Suppressor macrophage treated with lipopolysaccharide for 4 hours (primary cell): ENCODE measurements at regions not wholly inside any gene's neighbourhood (a gene's known extent, or its start where the extent isn't known, plus 50 kb on each side); places are given as distances from the start of the nearest gene placed in this dataset.
"Not testable (repeated sequence)": the region's sequence is repeated elsewhere in the genome, so short reads cannot be mapped to it uniquely, and the experiment has no call there.

Source experiments
- DNase-seq: peaks from one replicate; pipeline ENCODE4 v3.0.0-alpha.2; 2020

DNA sequence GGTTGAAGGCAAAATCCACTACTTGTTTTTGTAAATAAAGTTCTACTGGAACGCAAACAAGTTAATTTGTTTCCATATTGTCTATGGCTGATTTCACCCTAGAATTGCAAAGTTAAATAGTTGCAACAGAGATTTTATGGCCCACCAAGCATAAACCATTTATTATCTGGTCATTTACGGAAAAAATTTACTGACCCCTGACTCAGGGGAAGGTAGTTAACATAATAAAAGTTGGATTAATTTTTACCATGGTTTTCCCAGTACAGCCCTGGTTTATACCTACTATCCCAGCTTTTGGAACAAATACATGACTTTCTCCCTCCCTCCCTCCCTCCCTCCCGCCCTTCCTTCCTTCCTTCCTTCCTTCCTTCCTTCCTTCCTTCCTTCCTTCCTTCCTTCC lies 588.9 kb upstream of the TMEFF2 start:
- DNase-seq, result no peak

DNA sequence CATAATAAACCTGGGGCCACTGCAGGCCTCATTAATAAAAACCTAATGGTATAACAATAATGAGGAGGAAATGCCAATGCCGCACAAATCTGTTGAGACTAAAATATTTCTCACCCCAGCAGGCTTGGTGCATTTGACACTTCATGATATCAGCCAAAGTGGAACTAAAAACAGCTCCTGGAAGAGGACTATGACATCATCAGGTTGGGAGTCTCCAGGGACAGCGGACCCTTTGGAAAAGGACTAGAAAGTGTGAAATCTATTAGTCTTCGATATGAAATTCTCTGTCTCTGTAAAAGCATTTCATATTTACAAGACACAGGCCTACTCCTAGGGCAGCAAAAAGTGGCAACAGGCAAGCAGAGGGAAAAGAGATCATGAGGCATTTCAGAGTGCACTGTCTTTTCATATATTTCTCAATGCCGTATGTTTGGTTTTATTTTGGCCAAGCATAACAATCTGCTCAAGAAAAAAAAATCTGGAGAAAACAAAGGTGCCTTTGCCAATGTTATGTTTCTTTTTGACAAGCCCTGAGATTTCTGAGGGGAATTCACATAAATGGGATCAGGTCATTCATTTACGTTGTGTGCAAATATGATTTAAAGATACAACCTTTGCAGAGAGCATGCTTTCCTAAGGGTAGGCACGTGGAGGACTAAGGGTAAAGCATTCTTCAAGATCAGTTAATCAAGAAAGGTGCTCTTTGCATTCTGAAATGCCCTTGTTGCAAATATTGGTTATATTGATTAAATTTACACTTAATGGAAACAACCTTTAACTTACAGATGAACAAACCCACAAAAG lies 580.9 kb upstream of the TMEFF2 start:
- no peak for DNase-seq

DNA sequence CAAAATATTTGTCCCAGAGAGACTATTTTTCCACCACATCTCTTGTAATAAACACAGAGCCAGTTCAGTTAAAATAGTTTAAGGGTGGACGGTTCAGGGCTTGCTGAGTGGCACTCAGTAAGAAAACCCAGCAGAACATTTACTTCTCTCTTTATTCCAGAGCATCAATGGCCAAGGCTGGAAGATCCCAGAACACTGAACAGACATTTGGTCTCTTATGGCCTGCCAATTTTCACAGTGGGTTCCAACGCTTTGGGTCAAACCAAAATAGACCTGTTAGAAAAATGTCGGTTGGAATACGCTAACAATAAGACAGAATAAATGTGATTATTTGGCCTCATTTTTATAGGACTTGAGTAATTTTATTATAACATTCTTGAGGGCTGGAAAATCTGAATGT lies 580.3 kb upstream of the TMEFF2 start:
- DNase-seq, result no peak

DNA sequence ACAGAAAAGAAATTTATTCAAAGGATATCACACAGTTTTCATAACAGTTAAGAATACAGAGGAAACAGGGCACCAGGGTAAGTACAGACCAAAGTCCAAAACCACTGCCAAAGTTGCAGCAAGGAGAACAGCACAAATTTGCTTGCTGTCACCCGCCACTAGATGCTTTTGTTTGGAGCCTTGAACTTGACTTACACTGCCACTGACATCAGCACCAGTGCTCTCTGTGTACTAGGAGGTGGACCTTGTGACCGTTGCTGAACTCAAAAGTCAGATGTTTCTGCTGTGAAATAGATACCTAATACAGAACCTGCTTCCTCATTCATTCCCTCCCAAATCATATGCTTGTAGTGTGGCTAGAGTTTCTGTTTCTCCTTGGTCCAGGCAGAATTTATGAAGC lies 578.3 kb upstream of the TMEFF2 start:
- no peak for DNase-seq

DNA sequence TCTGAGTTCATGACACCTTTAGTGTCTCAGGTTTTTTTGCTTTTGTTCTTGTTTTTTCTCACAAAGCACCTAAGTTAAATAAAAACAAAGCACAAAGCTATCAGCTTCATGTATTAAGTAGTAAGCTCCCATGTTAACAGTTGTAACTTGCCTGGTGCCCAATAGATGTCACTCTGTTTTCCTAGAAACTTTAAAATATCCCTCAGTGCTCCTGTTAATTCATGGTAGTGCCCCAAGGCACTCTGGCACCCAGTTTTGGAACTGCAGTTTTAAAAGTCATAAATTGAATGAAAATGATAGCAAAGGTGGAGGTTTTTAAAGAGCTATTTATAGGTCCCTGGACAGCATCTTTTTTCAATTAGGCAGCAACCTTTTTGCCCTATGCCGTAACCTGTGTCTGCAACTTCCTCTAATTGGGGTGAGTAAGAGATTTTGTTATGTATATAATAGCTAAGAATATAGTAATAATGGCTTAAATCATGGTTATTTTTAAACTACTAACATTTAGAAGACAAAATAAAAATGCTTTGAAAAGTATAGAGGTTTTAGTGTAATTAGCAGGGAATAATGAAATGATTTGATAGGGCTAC lies 555.0 kb upstream of the TMEFF2 start:
- DNase-seq, result no peak

DNA sequence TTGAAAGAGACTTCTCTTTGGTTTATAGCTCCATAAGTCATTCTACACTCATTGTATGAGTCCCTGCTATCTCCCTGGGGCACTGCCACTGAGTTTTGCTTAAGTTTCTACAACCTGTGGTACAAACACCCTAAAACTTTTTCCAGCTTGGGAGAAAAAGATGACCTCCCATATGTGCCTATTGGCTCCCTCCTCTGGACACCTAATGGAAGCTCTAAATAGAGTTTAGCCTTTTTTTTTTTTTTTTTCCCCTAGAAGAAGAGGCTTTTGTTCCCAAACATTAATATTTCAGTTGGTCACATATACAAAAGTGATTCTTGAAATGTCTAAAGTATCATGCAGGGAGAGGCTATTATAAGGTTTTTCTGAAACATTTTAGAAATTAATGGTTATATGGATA lies 547.2 kb upstream of the TMEFF2 start:
- no peak for DNase-seq

DNA sequence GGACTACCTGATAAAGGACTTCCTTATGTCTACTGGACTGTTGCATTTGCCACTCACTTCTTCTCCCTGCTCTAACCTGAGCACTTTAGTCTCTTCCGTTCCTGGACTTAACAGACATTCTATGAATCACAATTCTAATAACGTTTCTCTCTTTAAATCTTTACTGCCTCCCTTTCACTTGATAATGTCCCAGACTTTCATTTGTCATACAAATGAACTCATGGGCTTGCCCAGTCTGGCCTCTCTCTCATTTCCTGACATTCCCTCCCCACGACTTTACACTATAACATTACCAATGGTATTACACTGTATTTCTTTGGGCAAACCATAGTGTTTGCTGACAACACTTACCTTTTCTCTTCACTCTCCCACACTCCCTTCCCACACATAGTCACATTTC lies 540.7 kb upstream of the TMEFF2 start:
- DNase-seq, result no peak

DNA sequence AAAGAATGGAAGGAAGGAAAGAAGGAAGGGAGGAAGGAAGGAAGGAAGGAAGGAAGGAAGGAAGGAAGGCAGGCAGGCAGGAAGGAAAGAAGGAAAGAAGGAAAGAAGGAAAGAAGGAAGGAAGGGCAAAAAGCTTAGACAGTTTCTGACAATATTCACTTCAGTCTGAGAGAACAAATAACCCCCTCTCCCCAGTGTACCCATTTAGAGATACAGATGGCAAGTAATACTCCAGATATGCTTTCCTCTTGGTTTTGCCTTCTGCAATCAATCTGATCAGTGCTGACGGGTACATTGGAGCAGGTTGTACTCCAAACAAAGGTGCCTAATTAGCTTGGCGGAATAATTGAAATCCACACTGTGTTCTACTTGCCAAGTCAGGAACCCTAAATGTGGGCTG lies 534.6 kb upstream of the TMEFF2 start:
- DNase-seq, result no peak

DNA sequence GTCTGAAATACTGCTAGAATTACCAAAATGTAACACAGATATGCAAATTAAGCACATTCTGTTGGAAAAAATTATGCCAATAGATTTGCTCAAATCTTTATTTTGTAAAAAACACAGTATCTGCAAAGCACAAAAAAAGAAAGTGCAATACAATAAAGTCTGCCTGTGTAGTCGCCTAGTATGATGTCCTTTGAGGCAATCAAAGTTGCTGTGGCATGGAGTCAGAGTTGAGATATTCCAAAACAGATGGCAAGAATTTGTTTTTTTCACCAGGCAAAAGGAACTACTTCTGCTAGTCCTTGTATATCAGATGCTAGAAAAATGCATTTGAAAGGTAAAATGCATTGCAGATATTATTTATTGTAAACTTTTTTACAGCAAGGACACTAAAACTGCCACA lies 531.3 kb upstream of the TMEFF2 start:
- no peak for DNase-seq

DNA sequence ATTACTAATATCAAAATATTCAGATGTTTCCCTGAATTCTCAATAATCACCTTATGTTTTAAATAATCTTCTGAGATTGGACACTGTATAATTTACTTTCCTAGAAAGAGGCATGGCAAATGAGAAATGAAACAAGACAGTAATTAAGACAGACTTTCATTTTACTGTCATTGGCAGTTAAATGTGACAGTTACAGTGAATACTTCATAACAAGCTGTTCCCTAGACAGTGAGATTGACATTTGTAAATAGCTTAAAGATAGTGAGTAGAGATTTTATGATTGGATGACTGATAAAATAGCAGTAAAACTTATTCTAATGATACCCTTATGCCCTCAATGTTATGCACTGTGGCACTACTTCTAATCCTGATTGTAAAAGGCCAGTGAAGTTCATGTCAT lies 524.9 kb upstream of the TMEFF2 start:
- no peak for DNase-seq

DNA sequence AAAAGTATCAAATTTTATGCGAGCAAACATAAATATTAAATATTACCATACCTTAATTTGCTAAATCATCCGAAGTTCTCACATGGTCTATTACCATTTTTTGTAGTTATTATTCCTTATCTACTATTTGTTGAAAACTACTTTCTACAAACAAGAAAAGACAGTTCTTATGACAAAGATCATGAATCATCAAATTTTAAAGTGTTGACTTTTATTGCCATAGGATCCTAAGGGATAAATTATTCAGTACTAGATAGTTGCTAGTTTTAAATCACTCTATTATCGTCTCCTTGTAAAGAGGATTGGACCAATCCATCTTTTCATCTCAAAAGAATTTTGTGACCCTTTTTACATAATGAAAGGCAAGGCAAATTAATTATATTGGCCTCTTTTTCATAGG lies 523.6 kb upstream of the TMEFF2 start:
- no peak for DNase-seq

DNA sequence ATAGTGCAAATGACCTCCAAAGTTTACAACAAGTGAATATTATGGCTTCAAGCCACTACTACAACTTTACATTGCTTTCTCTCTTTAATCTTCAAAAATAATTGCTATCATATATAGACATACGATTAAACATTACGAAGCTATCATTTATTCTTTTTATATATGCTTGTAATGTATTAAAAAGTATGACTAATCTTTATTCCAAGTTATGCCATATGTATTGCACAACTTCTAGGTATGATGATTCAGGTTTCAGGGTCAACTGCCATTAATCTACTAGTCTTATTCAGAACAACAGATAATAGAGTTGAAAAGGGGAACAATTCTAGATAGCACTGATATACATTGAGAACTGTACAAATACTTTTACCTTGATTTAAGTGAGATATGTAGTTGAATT lies 506.2 kb upstream of the TMEFF2 start:
- no peak for DNase-seq

DNA sequence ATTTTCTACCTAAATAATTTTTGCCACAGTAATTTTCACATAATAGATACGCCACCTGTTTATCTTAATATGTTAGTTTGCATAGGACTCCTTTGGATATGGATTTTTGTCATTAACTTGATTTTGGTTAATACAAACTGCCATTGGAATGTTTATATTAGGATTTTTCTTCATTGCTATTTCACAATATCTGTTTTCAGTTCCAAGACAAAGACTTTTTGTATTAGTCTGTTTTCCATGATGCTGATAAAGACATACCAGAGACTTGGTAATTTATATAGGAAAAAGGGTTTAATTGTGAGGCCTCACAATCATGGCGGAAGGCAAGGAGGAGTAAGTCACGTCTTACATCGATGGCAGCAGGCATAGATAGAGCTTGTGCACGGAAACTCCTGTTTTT lies 503.1 kb upstream of the TMEFF2 start:
- DNase-seq, result no peak

DNA sequence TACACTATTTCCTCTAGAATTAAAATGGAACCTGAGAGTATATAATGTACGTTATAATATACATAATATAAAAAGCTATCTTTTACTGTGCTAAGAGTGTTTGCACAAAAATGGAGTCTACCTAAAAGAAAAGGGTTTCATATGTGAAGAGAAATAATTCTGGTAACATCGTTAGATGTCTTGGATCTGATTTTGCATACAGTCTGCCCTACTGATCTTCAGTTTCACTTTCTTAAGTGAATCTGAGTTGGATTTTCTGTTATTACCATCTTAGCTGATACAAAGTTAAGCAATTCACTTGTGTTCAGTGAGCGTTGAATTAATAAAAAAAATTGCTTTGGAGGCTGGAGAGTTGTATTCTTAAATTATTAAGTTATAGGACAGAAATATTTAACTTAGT lies 502.1 kb upstream of the TMEFF2 start:
- DNase-seq, result no peak

DNA sequence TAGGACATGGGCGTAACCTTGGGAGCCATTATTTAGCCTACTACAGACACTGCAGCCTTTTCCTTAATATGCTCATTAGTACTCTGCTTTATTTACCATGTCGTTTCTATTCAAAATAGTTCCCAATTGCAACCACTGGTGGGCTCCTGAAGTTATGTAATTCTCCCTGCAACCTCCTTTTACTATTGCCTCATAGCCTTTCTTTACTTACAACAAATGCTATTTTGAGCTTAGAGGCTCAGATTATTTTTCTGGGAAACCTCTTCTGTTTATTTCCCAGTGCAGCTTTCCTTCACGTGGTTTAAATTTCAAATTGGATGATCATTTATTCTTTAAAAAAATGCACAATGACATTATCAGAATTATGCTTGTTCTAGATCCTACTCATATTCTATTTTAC lies 492.3 kb upstream of the TMEFF2 start:
- no peak for DNase-seq

DNA sequence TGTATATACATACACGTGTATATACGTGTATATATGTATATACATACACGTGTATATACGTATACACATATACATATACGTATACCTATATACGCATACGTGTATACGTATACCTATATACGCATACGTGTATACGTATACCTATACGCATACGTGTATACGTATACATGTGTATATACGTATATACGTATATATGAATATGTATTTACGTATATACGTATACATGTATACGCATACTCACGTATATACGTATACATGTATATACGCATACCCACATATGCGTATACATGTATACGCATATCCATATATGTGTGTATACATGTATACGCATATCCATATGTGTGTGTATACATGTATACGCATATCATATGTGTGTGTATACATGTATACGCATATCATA lies 487.8 kb upstream of the TMEFF2 start:
- not testable (repeated sequence) for DNase-seq

DNA sequence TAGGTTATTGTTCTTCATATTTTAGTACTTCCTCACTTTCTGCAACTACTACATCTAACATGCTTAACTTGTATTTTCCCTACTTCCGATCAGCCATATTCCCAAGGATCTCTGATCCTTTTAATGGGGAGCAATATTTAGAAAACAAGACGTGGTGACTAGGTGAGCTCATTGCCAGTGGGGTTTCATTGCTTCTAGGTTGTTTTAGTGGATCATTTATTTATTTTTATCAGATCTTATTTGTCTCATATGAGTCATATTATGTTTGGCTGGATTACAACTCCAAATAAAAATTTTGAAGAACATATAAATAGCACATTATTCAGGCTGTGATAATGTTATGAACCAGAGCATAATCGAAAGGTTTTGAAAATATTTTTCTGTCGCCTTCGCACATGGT lies 480.9 kb upstream of the TMEFF2 start:
- DNase-seq, result no peak

DNA sequence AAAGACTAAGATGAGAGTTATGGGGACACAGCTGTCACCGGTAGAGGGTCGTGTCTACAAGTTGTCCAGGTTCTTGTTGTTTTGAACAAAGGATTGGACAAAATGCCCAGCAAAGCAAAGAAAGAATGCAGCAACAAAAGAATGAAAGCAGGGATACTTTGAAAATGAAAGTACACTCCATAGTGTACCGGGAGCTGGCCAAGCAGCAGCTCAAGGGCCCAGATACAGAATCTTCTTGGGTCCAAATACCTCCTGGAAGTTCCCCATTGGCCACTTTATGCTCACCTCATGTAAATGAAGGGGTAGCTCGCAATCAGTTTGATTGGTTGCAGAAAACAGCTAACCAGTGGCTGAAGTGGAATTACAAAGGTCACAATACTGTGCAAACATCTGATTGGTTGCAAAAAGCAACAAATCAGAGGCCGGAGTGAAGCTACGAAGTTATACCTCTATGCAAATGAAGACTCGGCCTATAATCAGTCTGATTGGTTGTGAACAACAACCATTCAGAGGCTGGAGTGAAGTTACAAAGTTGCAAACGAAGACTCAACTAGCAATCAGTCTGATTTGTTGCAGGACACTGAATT lies 474.9 kb upstream of the TMEFF2 start:
- no peak for DNase-seq

DNA sequence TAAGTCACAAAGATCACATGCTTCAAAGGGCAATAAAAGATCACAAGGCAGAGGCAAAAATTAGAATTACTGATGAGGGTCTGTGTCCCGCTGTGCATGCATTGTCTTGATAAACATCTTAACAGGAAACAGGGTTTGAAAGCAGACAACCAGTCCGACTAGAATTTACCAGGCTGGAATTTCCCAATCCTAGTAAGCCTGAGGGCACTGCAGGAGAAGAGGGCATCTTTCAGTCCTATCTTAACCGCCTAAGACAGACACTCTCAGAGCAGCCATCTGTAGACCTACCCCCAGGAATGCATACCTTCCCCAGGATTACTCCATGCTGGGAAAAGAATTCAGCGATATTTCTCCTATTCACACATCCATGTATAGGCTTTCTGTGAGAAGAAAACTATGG lies 465.8 kb upstream of the TMEFF2 start:
- DNase-seq, result not testable (repeated sequence)

DNA sequence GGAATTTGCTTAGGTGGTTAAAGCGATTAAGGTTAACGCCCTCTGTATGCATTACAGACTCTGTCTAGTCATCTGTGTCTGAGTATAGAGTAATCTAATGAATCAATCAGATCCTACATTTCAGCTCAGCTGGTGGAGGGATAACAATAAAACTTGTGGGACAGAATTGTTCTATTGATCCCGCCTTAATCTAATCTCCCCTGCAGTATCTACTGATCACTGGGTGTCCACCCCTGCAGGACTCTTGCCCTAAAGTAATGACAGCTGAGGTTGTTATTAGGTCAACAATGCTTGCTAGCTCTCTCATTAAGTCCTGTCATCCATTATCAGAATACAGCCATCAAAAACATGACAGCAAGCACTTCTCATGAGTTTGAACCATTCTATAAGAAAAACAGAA lies 462.6 kb upstream of the TMEFF2 start:
- no peak for DNase-seq

DNA sequence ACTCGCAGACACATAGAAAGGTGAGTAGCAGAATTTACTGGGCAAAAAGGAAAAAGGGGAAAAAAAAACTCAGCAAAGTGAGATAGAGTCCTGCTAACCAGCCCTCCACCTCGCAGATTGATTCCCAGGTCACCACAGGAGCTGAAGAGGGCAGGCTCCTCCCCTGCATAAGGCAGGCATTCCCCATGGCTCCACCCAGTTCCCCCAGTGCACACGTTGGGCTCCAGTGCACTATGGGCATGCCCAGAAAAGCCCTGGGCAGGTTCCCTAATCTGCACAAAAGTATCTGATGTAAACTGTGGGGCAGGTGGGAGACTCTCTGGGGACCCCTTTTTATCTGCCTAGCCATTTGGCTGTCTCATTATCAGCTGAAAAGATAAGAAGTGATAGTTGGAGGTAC lies 461.2 kb upstream of the TMEFF2 start:
- DNase-seq, result no peak

DNA sequence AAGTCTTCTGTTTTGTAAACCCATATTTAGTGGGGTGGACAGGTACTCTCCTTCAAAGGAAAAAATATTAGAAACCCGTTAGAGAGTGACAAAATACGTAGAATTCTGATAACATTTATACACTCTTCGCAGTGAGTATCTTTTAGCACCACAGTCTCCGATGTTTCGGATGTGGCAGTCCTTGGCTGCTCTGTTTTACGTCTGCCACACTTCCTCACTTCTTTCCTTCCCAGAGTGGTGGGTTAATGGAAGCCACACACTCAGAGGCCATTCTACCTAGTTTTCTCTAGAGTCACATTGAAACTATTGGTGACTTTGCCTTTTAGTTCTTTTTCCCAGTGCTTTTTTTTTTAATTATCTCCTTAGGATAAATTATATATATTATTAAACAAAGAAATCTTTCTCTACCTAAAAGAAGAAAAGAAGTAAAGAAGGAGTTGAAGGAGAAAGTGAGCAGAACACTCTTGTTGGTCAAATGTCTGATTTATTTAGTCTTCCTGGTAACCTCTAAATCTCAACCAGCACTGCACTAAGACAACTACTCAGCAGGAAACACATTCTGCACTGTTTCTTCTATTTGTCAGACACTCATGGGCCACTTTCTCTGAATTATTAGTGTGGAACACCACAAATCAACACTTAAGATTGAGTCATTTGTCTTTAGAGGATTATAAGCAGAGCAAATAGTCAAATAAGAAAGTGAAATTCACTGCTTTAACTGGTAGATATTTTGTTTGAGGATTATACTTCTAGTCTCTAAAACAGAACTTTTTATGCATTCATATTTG lies 451.3 kb upstream of the TMEFF2 start:
- no peak for DNase-seq

DNA sequence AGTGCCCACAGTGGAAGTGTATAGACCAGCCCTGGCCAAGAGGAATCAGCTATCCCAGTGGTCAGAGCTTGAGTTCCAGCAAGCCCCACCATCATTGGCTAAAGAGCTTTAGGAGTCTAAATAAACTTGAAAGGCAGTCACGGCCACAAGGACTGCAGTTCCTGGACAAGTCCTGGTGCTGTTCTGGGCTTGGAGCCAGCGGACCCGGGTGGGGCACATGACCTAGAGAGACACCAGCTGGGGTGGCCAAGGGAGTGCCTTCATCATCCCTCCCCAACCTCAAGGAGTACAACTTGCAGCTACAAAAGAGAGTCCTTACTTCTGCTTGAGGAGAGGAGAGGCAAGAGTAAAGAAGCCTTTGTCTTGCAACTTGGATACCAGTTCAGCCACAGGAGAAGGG lies 439.8 kb upstream of the TMEFF2 start:
- no peak for DNase-seq

DNA sequence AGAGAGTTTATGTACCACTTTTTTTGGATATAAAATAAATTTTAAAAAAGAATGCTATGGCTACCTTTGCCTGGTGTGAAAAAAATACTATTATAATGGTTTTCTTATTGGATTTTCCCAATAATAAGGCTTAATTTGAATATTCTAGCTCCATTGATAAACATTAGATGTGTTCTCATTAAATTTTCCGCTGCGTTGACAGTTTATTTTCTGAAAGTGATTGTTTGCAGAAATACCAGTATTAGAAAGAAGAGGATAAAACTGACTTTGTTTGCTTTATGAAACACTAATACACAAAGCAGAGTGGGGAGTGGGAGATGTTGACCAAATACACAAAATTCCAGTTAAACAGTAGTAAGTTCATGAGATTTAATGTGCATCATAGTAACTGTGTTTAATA lies 433.3 kb upstream of the TMEFF2 start:
- DNase-seq, result no peak
